ENCODE measurements at regions not wholly inside any gene's neighbourhood (a gene's known extent, or its start where the extent isn't known, plus 50 kb on each side); places are given as distances from the start of the nearest gene placed in this dataset.

GRCh38 chr1:86227026-86227425 is 70.5 kb upstream of the COL24A1 start:
- no peaks in the 10 kb centered on the region for H3K27me3 ChIP-seq
- no peaks in the 10 kb centered on the region for H3K36me3 ChIP-seq
- no peak for TF ChIP-seq CTCF (IDR thresholded peaks at IDR 0.05; ENCODE audit: low read depth, low read length)
- H3K4me1 ChIP-seq: no peaks in the 10 kb centered on the region
- H3K9me3 ChIP-seq: no peaks in the 10 kb centered on the region
- no peak overlapping the region for H3K4me3 ChIP-seq (ENCODE audit: low read depth, low read length)
- no peak for DNase-seq

- no peaks in the 10 kb centered on the region for H3K27me3 ChIP-seq
- no peaks in the 10 kb centered on the region for H3K9me3 ChIP-seq
- no peak overlapping the region for H3K4me3 ChIP-seq (ENCODE audit: low read depth, low read length)
- no peak for TF ChIP-seq CTCF (IDR thresholded peaks at IDR 0.05; ENCODE audit: low read depth, low read length)
- no peaks in the 10 kb centered on the region for H3K4me1 ChIP-seq
- no peak for DNase-seq
- no peaks in the 10 kb centered on the region for H3K36me3 ChIP-seq
These were observed 69.6 kb upstream of the COL24A1 start for GRCh38 chr1:86226204-86226603.

GRCh38 chr1:86224651-86225310 is 68.2 kb upstream of the COL24A1 start:
- DNase-seq: no peak
- Histone ChIP-seq H3K36me3 (no peaks in the 10 kb centered on the region), H3K27me3 (no peaks in the 10 kb centered on the region), H3K9me3 (no peaks in the 10 kb centered on the region), H3K4me1 (no peaks in the 10 kb centered on the region), H3K4me3 (ENCODE audit: low read depth, low read length) (no peak overlapping the region)
- no peak for TF ChIP-seq CTCF (IDR thresholded peaks at IDR 0.05; ENCODE audit: low read depth, low read length)

- Histone ChIP-seq H3K4me1 (no peaks in the 10 kb centered on the region), H3K36me3 (no peaks in the 10 kb centered on the region), H3K9me3 (no peaks in the 10 kb centered on the region), H3K27me3 (no peaks in the 10 kb centered on the region), H3K4me3 (ENCODE audit: low read depth, low read length) (no peak overlapping the region)
- no peak for TF ChIP-seq CTCF (IDR thresholded peaks at IDR 0.05; ENCODE audit: low read depth, low read length)
- DNase-seq: no peak
These were observed 62.3 kb upstream of the COL24A1 start for GRCh38 chr1:86218859-86219258.

- no peak for TF ChIP-seq CTCF (IDR thresholded peaks at IDR 0.05; ENCODE audit: low read depth, low read length)
- DNase-seq: no peak
- Histone ChIP-seq H3K36me3 (no peaks in the 10 kb centered on the region), H3K9me3 (no peaks in the 10 kb centered on the region), H3K4me3 (ENCODE audit: low read depth, low read length) (no peak overlapping the region), H3K27me3 (no peaks in the 10 kb centered on the region), H3K4me1 (no peaks in the 10 kb centered on the region)
These were observed 58.0 kb upstream of the COL24A1 start for GRCh38 chr1:86214605-86215004.

GRCh38 chr1:86209346-86209745 is 52.8 kb upstream of the COL24A1 start:
- TF ChIP-seq CTCF (IDR thresholded peaks at IDR 0.05; ENCODE audit: low read depth, low read length): no peak
- Histone ChIP-seq H3K36me3 (no peaks in the 10 kb centered on the region), H3K4me1 (no peaks in the 10 kb centered on the region), H3K27me3 (no peaks in the 10 kb centered on the region), H3K4me3 (ENCODE audit: low read depth, low read length) (no peak overlapping the region), H3K9me3 (no peaks in the 10 kb centered on the region)
- DNase-seq: no peak
